GM21528 (cell line): ENCODE measurements at regions not wholly inside any gene's neighbourhood (a gene's known extent, or its start where the extent isn't known, plus 50 kb on each side); places are given as distances from the start of the nearest gene placed in this dataset.

ENCODE experiments used
- ATAC-seq: cut with Tn5 transposase; IDR thresholded peaks from one replicate; pipeline ENCODE4 v1.9.1; 2021; ENCODE audit warnings: mild to moderate bottlenecking, moderate library complexity; ENCODE audit not compliant: unreplicated experiment, low FRiP score

GRCh38 chr17:77907497-77908461, 50.7 kb upstream of the TNRC6C start:
- no peak for ATAC-seq

GRCh38 chr17:77908501-77908900, 50.0 kb upstream of the TNRC6C start:
- no peak for ATAC-seq
